WTC11 (cell line): ENCODE measurements at regions not wholly inside any gene's neighbourhood (a gene's known extent, or its start where the extent isn't known, plus 50 kb on each side); places are given as distances from the start of the nearest gene placed in this dataset.

ENCODE experiments used
- ATAC-seq: fragments of 200-7000 bp; cut with Tn5 transposase; 2 replicates; pipeline ENCODE4 v1.10.0; 2021; ENCODE audit warnings: mild to moderate bottlenecking, moderate library complexity
- CTCF ChIA-PET: fragments of 300-600 bp; sonication (Branson Sonifier 250); formaldehyde crosslinking; loops from one replicate; lab custom pipeline; 2021; ENCODE audit warnings: antibody characterized with exemption; lab: Charles Lee
- POLR2A ChIA-PET: fragments of 350-600 bp; sonication (Branson Sonifier 250); formaldehyde crosslinking; loops from one replicate; lab custom pipeline; 2021; ENCODE audit warnings: antibody characterized with exemption; lab: Charles Lee
- DNase-seq: peaks from one replicate; pipeline ENCODE4 v3.0.0; 2021; ENCODE audit warnings: low spot score
- H3K27ac Mint-ChIP-seq: 2 replicates; pipeline ENCODE4 v1.8.0; 2021; ENCODE audit warnings: mixed read lengths
- H3K27me3 Mint-ChIP-seq: 2 replicates; pipeline ENCODE4 v1.8.0; 2021; ENCODE audit warnings: low read depth, mild to moderate bottlenecking, moderate library complexity, mixed read lengths
- H3K36me3 Mint-ChIP-seq: 2 replicates; pipeline ENCODE4 v1.8.0; 2021; ENCODE audit warnings: mixed read lengths
- H3K4me1 Mint-ChIP-seq: 2 replicates; pipeline ENCODE4 v1.8.0; 2022; ENCODE audit warnings: mixed read lengths
- H3K4me3 Mint-ChIP-seq: 2 replicates; pipeline ENCODE4 v1.8.0; 2021; ENCODE audit warnings: mild to moderate bottlenecking, moderate library complexity, mixed read lengths
- H3K9me3 Mint-ChIP-seq: 2 replicates; pipeline ENCODE4 v1.8.0; 2021; ENCODE audit warnings: mixed read lengths
- AFF4 ChIP-seq: sonication (generic); formaldehyde crosslinking; IDR thresholded peaks from 2 replicates; pipeline ENCODE4 v1.8.1; 2023; ENCODE audit warnings: mild to moderate bottlenecking, missing genetic modification reagents, borderline replicate concordance
- ARID4B ChIP-seq: sonication (generic); formaldehyde crosslinking; IDR thresholded peaks from 2 replicates; pipeline ENCODE4 v1.8.0; 2023; ENCODE audit warnings: missing genetic modification reagents, mild to moderate bottlenecking, borderline replicate concordance
- FOXP1 ChIP-seq: sonication (generic); formaldehyde crosslinking; IDR thresholded peaks from 2 replicates; pipeline ENCODE4 v1.8.0; 2022; ENCODE audit warnings: missing genetic modification reagents, mild to moderate bottlenecking, moderate library complexity, borderline replicate concordance
- GTF2I ChIP-seq: fragments of 250-450 bp; sonication (Bioruptor Pico); conservative IDR thresholded peaks from 2 replicates; pipeline ENCODE4 v1.4.0; 2021; ENCODE audit warnings: mild to moderate bottlenecking
- HMGA2 ChIP-seq: fragments of 250-450 bp; sonication (Bioruptor Pico); IDR thresholded peaks from 2 replicates; pipeline ENCODE4 v1.4.0; 2021; ENCODE audit warnings: mild to moderate bottlenecking, moderate library complexity
- JUN ChIP-seq: sonication (generic); formaldehyde crosslinking; IDR thresholded peaks from 2 replicates; pipeline ENCODE4 v1.8.0; 2023; ENCODE audit warnings: mild to moderate bottlenecking, missing genetic modification reagents
- MXD4 ChIP-seq: fragments of 250-450 bp; sonication (Bioruptor Pico); IDR thresholded peaks from 2 replicates; pipeline ENCODE4 v1.8.0; 2021; ENCODE audit warnings: mild to moderate bottlenecking, moderate library complexity, borderline replicate concordance
- NFATC4 ChIP-seq: fragments of 250-450 bp; sonication (Bioruptor Pico); IDR thresholded peaks from 2 replicates; pipeline ENCODE4 v1.9.0; 2021; ENCODE audit warnings: mild to moderate bottlenecking
- OVOL2 ChIP-seq: fragments of 250-450 bp; sonication (Bioruptor Pico); IDR thresholded peaks from 2 replicates; pipeline ENCODE4 v1.9.0; 2021; ENCODE audit warnings: mild to moderate bottlenecking, borderline replicate concordance
- PREB ChIP-seq: sonication (generic); formaldehyde crosslinking; IDR thresholded peaks from 2 replicates; pipeline ENCODE4 v1.8.1; 2022; ENCODE audit warnings: mild to moderate bottlenecking, missing genetic modification reagents, moderate library complexity, borderline replicate concordance
- RELA ChIP-seq: sonication (generic); formaldehyde crosslinking; IDR thresholded peaks from 2 replicates; pipeline ENCODE4 v1.8.1; 2022; ENCODE audit warnings: missing genetic modification reagents, mild to moderate bottlenecking, borderline replicate concordance
- RORB ChIP-seq: fragments of 250-450 bp; sonication (Bioruptor Pico); IDR thresholded peaks from 2 replicates; pipeline ENCODE4 v1.9.0; 2021; ENCODE audit warnings: mild to moderate bottlenecking
- SP1 ChIP-seq: sonication (generic); formaldehyde crosslinking; conservative IDR thresholded peaks from 2 replicates; pipeline ENCODE4 v1.8.1; 2022; ENCODE audit warnings: missing genetic modification reagents
- ZNF138 ChIP-seq: sonication (generic); formaldehyde crosslinking; conservative IDR thresholded peaks from 2 replicates; pipeline ENCODE4 v1.8.1; 2022; ENCODE audit warnings: mild to moderate bottlenecking, moderate library complexity, missing genetic modification reagents
- ZNF232 ChIP-seq: sonication (generic); formaldehyde crosslinking; IDR thresholded peaks from 2 replicates; pipeline ENCODE4 v1.8.0; 2022; ENCODE audit warnings: mild to moderate bottlenecking, missing genetic modification reagents
- ZNF396 ChIP-seq: fragments of 250-450 bp; sonication (Bioruptor Pico); IDR thresholded peaks from 2 replicates; pipeline ENCODE4 v1.8.0; 2021; ENCODE audit warnings: mild to moderate bottlenecking, moderate library complexity, borderline replicate concordance
- TF ChIP-seq, protein P1 (sequence below): sonication (generic); formaldehyde crosslinking; IDR thresholded peaks from 2 replicates; pipeline ENCODE4 v1.8.1; 2023; ENCODE audit warnings: mild to moderate bottlenecking, moderate library complexity, missing genetic modification reagents
- TF ChIP-seq, protein P2 (sequence below): sonication (generic); formaldehyde crosslinking; IDR thresholded peaks from 2 replicates; pipeline ENCODE4 v1.8.0; 2022; ENCODE audit warnings: mild to moderate bottlenecking, missing genetic modification reagents
- TF ChIP-seq, protein P3 (sequence below): sonication (generic); formaldehyde crosslinking; IDR thresholded peaks from 2 replicates; pipeline ENCODE4 v1.8.0; 2023; ENCODE audit warnings: missing genetic modification reagents

GRCh38 chr2:12465631-12466135, 251.1 kb upstream of the TRIB2 start:
- Mint-ChIP-seq H3K27ac (no peak overlapping the region), H3K27me3 (no peaks in the 10 kb centered on the region), H3K9me3 (peaks cover 12% of the 10 kb centered on the region), H3K36me3 (no peaks in the 10 kb centered on the region), H3K4me3 (no peak overlapping the region), H3K4me1 (0 out of 2 replicates have a peak, but pooled peaks cover 2% of the 10 kb centered on the region)
- DNase-seq (no peak), ATAC-seq (no peak)
- POLR2A ChIA-PET = no interaction called here
- CTCF ChIA-PET = no interaction called here
- TF ChIP-seq PREB (no peak), ZNF396 (CRISPR knock-in tag) (no peak), FOXP1 (CRISPR knock-in tag) (no peak), AFF4 (CRISPR knock-in tag) (no peak), GTF2I (CRISPR knock-in tag) (no peak), JUN (no peak), ZNF138 (CRISPR knock-in tag) (no peak), RELA (CRISPR knock-in tag) (no peak), MXD4 (CRISPR knock-in tag) (no peak)
- TF ChIP-seq, protein P1, sequence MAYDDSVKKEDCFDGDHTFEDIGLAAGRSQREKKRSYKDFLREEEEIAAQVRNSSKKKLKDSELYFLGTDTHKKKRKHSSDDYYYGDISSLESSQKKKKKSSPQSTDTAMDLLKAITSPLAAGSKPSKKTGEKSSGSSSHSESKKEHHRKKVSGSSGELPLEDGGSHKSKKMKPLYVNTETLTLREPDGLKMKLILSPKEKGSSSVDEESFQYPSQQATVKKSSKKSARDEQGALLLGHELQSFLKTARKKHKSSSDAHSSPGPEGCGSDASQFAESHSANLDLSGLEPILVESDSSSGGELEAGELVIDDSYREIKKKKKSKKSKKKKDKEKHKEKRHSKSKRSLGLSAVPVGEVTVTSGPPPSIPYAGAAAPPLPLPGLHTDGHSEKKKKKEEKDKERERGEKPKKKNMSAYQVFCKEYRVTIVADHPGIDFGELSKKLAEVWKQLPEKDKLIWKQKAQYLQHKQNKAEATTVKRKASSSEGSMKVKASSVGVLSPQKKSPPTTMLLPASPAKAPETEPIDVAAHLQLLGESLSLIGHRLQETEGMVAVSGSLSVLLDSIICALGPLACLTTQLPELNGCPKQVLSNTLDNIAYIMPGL (CRISPR knock-in tag) = no peak
- TF ChIP-seq, protein P2, sequence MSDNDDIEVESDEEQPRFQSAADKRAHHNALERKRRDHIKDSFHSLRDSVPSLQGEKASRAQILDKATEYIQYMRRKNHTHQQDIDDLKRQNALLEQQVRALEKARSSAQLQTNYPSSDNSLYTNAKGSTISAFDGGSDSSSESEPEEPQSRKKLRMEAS (CRISPR knock-in tag) = no peak

GRCh38 chr2:12467303-12467702, 249.4 kb upstream of the TRIB2 start:
- Mint-ChIP-seq H3K27me3 (no peaks in the 10 kb centered on the region), H3K9me3 (peaks cover 6% of the 10 kb centered on the region), H3K4me3 (no peak overlapping the region), H3K36me3 (0 out of 2 replicates have a peak, but pooled peaks cover 2% of the 10 kb centered on the region), H3K4me1 (0 out of 2 replicates have a peak, but pooled peaks cover 2% of the 10 kb centered on the region), H3K27ac (no peak overlapping the region)
- POLR2A ChIA-PET = no interaction called here
- DNase-seq (no peak), ATAC-seq (no peak)
- TF ChIP-seq NFATC4 (CRISPR knock-in tag) (no peak), HMGA2 (CRISPR knock-in tag) (no peak), OVOL2 (CRISPR knock-in tag) (no peak), SP1 (CRISPR knock-in tag) (no peak), ZNF232 (CRISPR knock-in tag) (no peak), ARID4B (CRISPR knock-in tag) (no peak), RORB (CRISPR knock-in tag) (no peak)
- TF ChIP-seq, protein P1 (CRISPR knock-in tag) = no peak
- TF ChIP-seq, protein P3, sequence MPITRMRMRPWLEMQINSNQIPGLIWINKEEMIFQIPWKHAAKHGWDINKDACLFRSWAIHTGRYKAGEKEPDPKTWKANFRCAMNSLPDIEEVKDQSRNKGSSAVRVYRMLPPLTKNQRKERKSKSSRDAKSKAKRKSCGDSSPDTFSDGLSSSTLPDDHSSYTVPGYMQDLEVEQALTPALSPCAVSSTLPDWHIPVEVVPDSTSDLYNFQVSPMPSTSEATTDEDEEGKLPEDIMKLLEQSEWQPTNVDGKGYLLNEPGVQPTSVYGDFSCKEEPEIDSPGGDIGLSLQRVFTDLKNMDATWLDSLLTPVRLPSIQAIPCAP = no peak
- CTCF ChIA-PET = no interaction called here
